ENCODE measurements at regions not wholly inside any gene's neighbourhood (a gene's known extent, or its start where the extent isn't known, plus 50 kb on each side); places are given as distances from the start of the nearest gene placed in this dataset.

GRCh38 chr16:86693033-86693432, 114.7 kb downstream of the FOXL1 start:
- Histone ChIP-seq H3K4me3 (no peak overlapping the region), H3K27me3 (peaks cover 0 to 14% (median 0%) of the 10 kb centered on the region in 9 donors), H3K9me3 (peaks cover 0 to 13% (median 0%) of the 10 kb centered on the region in 12 donors), H3K36me3 (no peaks in the 10 kb centered on the region), H3K27ac (no peak overlapping the region), H3K4me1 (peaks cover 0 to 5% (median 0%) of the 10 kb centered on the region in 12 donors)
- DNase-seq: no peak
- ATAC-seq: no peak
- TF ChIP-seq CTCF (IDR thresholded peaks at IDR 0.05): no peak
- no peak for TF ChIP-seq POLR2A (IDR thresholded peaks at IDR 0.05)
- WGBS, 4 donors: 60 to 66% (median 63%) methylated on average over 5 of the region's 5 CpGs
- intact Hi-C loops (cut with DNase I): no loop called here

- Histone ChIP-seq H3K4me1 (peaks cover 0 to 5% (median 0%) of the 10 kb centered on the region in 12 donors), H3K4me3 (no peak overlapping the region), H3K36me3 (no peaks in the 10 kb centered on the region), H3K27ac (no peak overlapping the region), H3K27me3 (peaks cover 0 to 12% (median 0%) of the 10 kb centered on the region in 9 donors), H3K9me3 (no peaks in the 10 kb centered on the region)
- no peak for TF ChIP-seq CTCF (IDR thresholded peaks at IDR 0.05)
- no peak for TF ChIP-seq POLR2A (IDR thresholded peaks at IDR 0.05)
- intact Hi-C loops (cut with DNase I): no loop called here
- ATAC-seq (no peak), DNase-seq (no peak)
- 33 to 43% (median 39%) methylated on average over 3 of the region's 3 CpGs for WGBS, 4 donors
Observed at GRCh38 chr16:86697715-86698114, 119.4 kb downstream of the FOXL1 start.

GRCh38 chr16:86700046-86700945, 121.9 kb downstream of the FOXL1 start:
- Histone ChIP-seq H3K4me1 (peaks cover 0 to 5% (median 0%) of the 10 kb centered on the region in 12 donors), H3K36me3 (no peaks in the 10 kb centered on the region), H3K27ac (no peak overlapping the region), H3K27me3 (peaks cover 0 to 5% (median 0%) of the 10 kb centered on the region in 9 donors), H3K9me3 (no peaks in the 10 kb centered on the region), H3K4me3 (no peak overlapping the region)
- WGBS, 4 donors: 85 to 88% (median 87%) methylated on average over 28 of the region's 28 CpGs
- ATAC-seq (peak in 1 of 4 donors; percentile 13), DNase-seq (no peak)
- no peak for TF ChIP-seq CTCF (IDR thresholded peaks at IDR 0.05)
- no peak for TF ChIP-seq POLR2A (IDR thresholded peaks at IDR 0.05)
- intact Hi-C loops (cut with DNase I): no loop called here

GRCh38 chr16:86701286-86701975, 123.1 kb downstream of the FOXL1 start:
- Histone ChIP-seq H3K4me3 (no peak overlapping the region), H3K36me3 (no peaks in the 10 kb centered on the region), H3K27me3 (peaks cover 0 to 5% (median 0%) of the 10 kb centered on the region in 9 donors), H3K27ac (no peak overlapping the region), H3K4me1 (peaks cover 0 to 5% (median 0%) of the 10 kb centered on the region in 12 donors), H3K9me3 (no peaks in the 10 kb centered on the region)
- ATAC-seq: no peak
- 94 to 96% (median 95%) methylated on average over 27 to 30 of the region's 30 CpGs for WGBS, 4 donors
- DNase-seq: no peak
- intact Hi-C loops (cut with DNase I): no loop called here
- TF ChIP-seq CTCF (IDR thresholded peaks at IDR 0.05): no peak
- TF ChIP-seq POLR2A (IDR thresholded peaks at IDR 0.05): no peak

Data from heart left ventricle (tissue), 16 donors.